ENCODE measurements at regions not wholly inside any gene's neighbourhood (a gene's known extent, or its start where the extent isn't known, plus 50 kb on each side); places are given as distances from the start of the nearest gene placed in this dataset.

- DNase-seq (ENCODE audit: extremely low spot score): no peak
These were observed 152.5 kb upstream of the PKDCC start for GRCh38 chr2:41895334-41895664.

DNA sequence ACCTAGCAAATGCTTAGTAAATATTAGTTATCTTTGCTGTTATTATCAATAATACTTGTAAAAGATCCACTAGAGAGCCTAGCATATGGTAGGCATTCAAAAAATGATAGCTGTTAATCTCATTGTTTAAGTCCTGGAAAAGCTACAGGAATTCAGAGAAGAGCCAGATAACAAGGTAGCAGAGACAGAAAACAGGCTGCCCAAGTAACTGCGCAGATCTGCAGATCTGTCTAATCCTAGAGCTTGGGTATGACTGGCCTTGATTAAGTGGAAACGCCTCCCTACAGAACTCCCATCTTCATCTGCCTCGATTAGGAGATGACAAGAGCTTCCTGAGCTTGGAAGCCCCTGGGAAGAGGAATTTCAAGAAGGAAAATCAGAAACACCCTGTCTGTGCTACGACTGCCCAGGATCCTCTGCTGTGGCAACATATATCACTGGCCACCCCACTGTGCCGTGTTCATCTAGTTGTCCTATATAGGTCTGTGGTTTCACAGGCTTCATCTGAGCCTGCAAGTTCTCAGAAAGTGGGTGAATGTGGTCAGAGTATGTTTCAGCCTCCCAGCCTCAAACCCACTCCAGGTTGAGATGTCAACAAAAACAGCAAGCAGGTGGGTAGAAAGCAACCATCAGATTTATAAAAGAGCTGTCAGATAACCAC, 151.5 kb upstream of the PKDCC start:
- no peak for TF ChIP-seq CTCF (IDR thresholded peaks at IDR 0.05; ENCODE audit: control extremely low read depth, extremely low read depth, low read depth, missing control alignments)
- DNase-seq (ENCODE audit: extremely low spot score): no peak
- ChIA-PET CTCF (interaction anchor here (0.9 to 5.7 kb wide), 8 partner anchors 8 to 191 kb away, joined by 3 to 30 read pairs (median 5); no protein-coding TSS in a partner anchor), POLR2A (no interaction called here)

More at GRCh38 chr2:41895334-41895664, 152.5 kb upstream of the PKDCC start:
- no peak for TF ChIP-seq CTCF (IDR thresholded peaks at IDR 0.05; ENCODE audit: control extremely low read depth, extremely low read depth, low read depth, missing control alignments)
- ChIA-PET POLR2A (no interaction called here), CTCF (interaction anchor here (1.8 to 5.7 kb wide), 2 partner anchors 24 to 192 kb away, joined by 10 to 30 read pairs; no protein-coding TSS in a partner anchor)

- ChIA-PET CTCF (interaction anchor here (0.9 to 5.7 kb wide), 4 partner anchors 12 to 187 kb away, joined by 3 to 30 read pairs (median 4); no protein-coding TSS in a partner anchor), POLR2A (no interaction called here)
- DNase-seq (ENCODE audit: extremely low spot score): no peak
- TF ChIP-seq CTCF (IDR thresholded peaks at IDR 0.05; ENCODE audit: control extremely low read depth, extremely low read depth, low read depth, missing control alignments): no peak
These were observed 148.6 kb upstream of the PKDCC start for GRCh38 chr2:41899189-41899588.

DNA sequence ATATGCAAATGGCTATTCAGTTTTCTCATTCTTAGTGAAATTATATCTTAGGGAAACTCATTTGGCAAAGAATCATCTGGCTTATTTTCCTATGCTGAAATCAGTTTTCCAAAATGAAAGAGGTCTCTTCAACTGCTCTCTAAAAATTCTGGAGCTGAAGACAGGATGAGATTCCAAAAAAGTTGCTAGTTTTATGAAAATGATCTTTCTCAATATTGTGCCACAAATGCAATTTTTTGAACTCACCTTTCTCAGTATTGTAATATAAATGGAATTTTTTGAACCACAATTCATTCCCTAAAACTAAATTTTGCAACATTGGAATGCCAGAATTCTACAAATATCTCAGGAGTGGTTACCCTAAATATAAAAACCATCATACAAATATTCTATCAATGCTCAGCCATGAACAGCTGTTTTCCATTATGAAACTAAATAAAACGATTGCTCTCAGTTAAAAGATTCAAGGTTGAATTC, 147.7 kb upstream of the PKDCC start:
- DNase-seq (ENCODE audit: extremely low spot score): no peak
- POLR2A ChIA-PET: no interaction called here
- CTCF ChIA-PET: interaction anchor here (1.4 to 5.7 kb wide), 2 partner anchors 29 to 186 kb away, joined by 4 to 30 read pairs; no protein-coding TSS in a partner anchor
- TF ChIP-seq CTCF (IDR thresholded peaks at IDR 0.05; ENCODE audit: control extremely low read depth, extremely low read depth, low read depth, missing control alignments): no peak

GRCh38 chr2:41902897-41903296, 144.9 kb upstream of the PKDCC start:
- ChIA-PET CTCF (no interaction called here), POLR2A (no interaction called here)
- no peak for TF ChIP-seq CTCF (IDR thresholded peaks at IDR 0.05; ENCODE audit: control extremely low read depth, extremely low read depth, low read depth, missing control alignments)
- DNase-seq (ENCODE audit: extremely low spot score): no peak

DNA sequence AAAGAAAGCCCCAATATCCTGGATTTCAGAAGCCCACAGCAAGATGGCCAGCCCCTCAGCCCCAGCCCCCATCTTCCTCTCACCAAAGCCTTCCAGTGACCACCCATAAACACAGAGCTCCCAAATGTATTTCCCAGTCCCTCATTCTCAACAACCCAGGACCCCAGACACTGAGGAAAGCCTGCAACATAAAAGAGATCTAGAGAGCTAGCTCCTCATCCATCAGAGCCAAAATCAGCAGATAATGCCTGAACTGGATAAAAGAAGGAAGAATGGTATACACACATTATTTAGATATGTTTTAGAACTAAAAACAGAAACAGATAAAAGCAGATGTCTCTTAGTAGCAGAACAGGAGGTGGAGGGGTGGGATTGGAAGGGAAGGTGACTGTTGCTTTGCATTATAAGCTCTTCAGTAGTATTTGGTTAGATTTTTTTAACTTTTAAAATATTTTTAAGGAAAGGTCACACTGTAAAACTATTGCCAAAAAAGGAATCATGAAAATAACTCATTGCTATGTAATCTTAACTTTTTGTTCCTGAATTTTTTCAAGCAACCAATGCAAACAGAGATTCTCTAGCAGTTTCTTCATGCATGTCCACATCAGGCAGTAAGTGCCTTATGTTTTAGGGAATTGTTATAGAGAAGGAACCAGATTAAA, 144.2 kb upstream of the PKDCC start:
- CTCF ChIA-PET: interaction anchor here (1.4 to 1.8 kb wide), 2 partner anchors 7 to 50 kb away, joined by 4 to 5 read pairs; no protein-coding TSS in a partner anchor
- no peak for TF ChIP-seq CTCF (IDR thresholded peaks at IDR 0.05; ENCODE audit: control extremely low read depth, extremely low read depth, low read depth, missing control alignments)
- no peak for DNase-seq (ENCODE audit: extremely low spot score)
- POLR2A ChIA-PET: no interaction called here

Measured in GM10248 (cell line).